Type B pancreatic cell (in vitro differentiated cells): ENCODE measurements at regions not wholly inside any gene's neighbourhood (a gene's known extent, or its start where the extent isn't known, plus 50 kb on each side); places are given as distances from the start of the nearest gene placed in this dataset.

Experiments used
- DNase-seq: peaks from one replicate; pipeline ENCODE4 v3.0.0; 2021; ENCODE audit warnings: mixed read lengths; ENCODE audit not compliant: unreplicated experiment; ENCODE audit errors: extremely low spot score
- H3K27ac Mint-ChIP-seq: 2 replicates; pipeline ENCODE4 v1.8.0; 2021; ENCODE audit warnings: mild to moderate bottlenecking, mixed read lengths
- H3K27me3 Mint-ChIP-seq: 2 replicates; pipeline ENCODE4 v1.8.0; 2021; ENCODE audit warnings: mixed read lengths
- H3K36me3 Mint-ChIP-seq: 2 replicates; pipeline ENCODE4 v1.8.0; 2021; ENCODE audit warnings: mixed read lengths
- H3K4me1 Mint-ChIP-seq: one replicate; pipeline ENCODE4 v1.8.0; 2021; ENCODE audit warnings: mixed read lengths; ENCODE audit not compliant: unreplicated experiment
- H3K4me3 Mint-ChIP-seq: 2 replicates; pipeline ENCODE4 v1.8.0; 2021; ENCODE audit warnings: mild to moderate bottlenecking, mixed read lengths
- H3K9me3 Mint-ChIP-seq: 2 replicates; pipeline ENCODE4 v1.8.0; 2021; ENCODE audit warnings: mixed read lengths
- TF ChIP-seq, protein P1 (sequence below): fragments of 200-600 bp; sonication (generic); conservative IDR thresholded peaks from 2 replicates; pipeline ENCODE4 v1.5.0; 2021; ENCODE audit warnings: antibody characterized with exemption, mild to moderate bottlenecking

- H3K27me3 Mint-ChIP-seq, result no peaks in the 10 kb centered on the region
- no peak for DNase-seq
- TF ChIP-seq, protein P1, sequence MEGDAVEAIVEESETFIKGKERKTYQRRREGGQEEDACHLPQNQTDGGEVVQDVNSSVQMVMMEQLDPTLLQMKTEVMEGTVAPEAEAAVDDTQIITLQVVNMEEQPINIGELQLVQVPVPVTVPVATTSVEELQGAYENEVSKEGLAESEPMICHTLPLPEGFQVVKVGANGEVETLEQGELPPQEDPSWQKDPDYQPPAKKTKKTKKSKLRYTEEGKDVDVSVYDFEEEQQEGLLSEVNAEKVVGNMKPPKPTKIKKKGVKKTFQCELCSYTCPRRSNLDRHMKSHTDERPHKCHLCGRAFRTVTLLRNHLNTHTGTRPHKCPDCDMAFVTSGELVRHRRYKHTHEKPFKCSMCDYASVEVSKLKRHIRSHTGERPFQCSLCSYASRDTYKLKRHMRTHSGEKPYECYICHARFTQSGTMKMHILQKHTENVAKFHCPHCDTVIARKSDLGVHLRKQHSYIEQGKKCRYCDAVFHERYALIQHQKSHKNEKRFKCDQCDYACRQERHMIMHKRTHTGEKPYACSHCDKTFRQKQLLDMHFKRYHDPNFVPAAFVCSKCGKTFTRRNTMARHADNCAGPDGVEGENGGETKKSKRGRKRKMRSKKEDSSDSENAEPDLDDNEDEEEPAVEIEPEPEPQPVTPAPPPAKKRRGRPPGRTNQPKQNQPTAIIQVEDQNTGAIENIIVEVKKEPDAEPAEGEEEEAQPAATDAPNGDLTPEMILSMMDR, result no peak
- no peak overlapping the region for H3K4me3 Mint-ChIP-seq
- no peak overlapping the region for H3K27ac Mint-ChIP-seq
- H3K4me1 Mint-ChIP-seq, result peaks cover 6% of the 10 kb centered on the region
- H3K9me3 Mint-ChIP-seq, result no peaks in the 10 kb centered on the region
- no peaks in the 10 kb centered on the region for H3K36me3 Mint-ChIP-seq
These were observed 942.2 kb downstream of the CNTNAP5 start for GRCh38 chr2:124967325-124967724.

- Mint-ChIP-seq H3K36me3 (no peaks in the 10 kb centered on the region), H3K4me3 (no peak overlapping the region), H3K27ac (no peak overlapping the region), H3K4me1 (peaks cover 6% of the 10 kb centered on the region), H3K27me3 (no peaks in the 10 kb centered on the region), H3K9me3 (no peaks in the 10 kb centered on the region)
- TF ChIP-seq, protein P1, result no peak
- no peak for DNase-seq
These were observed 944.9 kb downstream of the CNTNAP5 start for GRCh38 chr2:124970030-124970429.

- DNase-seq, result no peak
- Mint-ChIP-seq H3K36me3 (no peaks in the 10 kb centered on the region), H3K9me3 (no peaks in the 10 kb centered on the region), H3K4me3 (no peak overlapping the region), H3K27me3 (no peaks in the 10 kb centered on the region), H3K4me1 (no peaks in the 10 kb centered on the region), H3K27ac (no peak overlapping the region)
- TF ChIP-seq, protein P1, result no peak
These were observed 948.3 kb downstream of the CNTNAP5 start for GRCh38 chr2:124973396-124973795.

DNA sequence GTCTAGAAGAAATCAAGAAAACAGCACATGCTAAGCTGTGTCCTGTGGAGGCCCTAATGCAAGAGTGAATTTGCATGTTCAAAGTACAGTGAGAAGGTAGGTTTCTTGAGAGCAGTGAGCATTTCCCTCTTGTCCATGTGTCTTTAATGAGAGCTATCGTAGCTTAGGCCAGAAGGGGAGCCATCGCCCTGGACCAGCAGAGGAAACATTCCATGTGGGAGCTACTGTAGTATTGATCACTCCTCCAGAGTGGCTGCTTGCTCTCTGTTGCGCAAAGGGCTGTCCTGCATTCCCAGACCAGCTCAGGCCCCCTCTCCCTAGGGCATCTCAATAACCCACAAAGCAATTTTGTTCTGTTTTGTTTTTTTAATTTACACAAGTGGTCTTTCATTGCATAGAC, 950.1 kb downstream of the CNTNAP5 start:
- Mint-ChIP-seq H3K9me3 (no peaks in the 10 kb centered on the region), H3K36me3 (no peaks in the 10 kb centered on the region), H3K27ac (no peak overlapping the region), H3K4me3 (no peak overlapping the region), H3K4me1 (no peaks in the 10 kb centered on the region), H3K27me3 (no peaks in the 10 kb centered on the region)
- TF ChIP-seq, protein P1, result no peak
- DNase-seq, result no peak

DNA sequence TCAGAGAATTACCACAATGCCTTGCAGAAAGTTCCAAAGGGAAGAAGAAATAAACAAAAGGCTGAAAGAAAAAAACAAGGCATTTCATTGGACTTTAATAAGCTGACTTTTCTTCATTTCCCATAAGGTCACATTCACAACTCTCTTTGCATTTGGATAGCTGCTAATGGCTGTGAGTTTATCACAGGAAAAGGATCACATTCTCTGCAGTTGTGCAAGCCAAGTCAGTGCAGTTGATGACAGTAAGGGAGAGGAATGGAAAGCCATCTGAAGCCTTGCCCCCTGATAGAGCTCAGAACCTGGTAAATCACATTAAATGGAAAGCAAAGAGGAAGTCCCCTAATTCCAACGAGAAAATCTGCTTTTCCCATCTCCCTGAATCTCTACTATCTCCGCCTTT, 950.6 kb downstream of the CNTNAP5 start:
- TF ChIP-seq, protein P1, result no peak
- Mint-ChIP-seq H3K36me3 (no peaks in the 10 kb centered on the region), H3K4me1 (no peaks in the 10 kb centered on the region), H3K9me3 (no peaks in the 10 kb centered on the region), H3K27ac (no peak overlapping the region), H3K4me3 (no peak overlapping the region), H3K27me3 (no peaks in the 10 kb centered on the region)
- DNase-seq, result no peak

GRCh38 chr2:124978597-124978996, 953.5 kb downstream of the CNTNAP5 start:
- Mint-ChIP-seq H3K27me3 (no peaks in the 10 kb centered on the region), H3K9me3 (no peaks in the 10 kb centered on the region), H3K27ac (no peak overlapping the region), H3K36me3 (no peaks in the 10 kb centered on the region), H3K4me1 (no peaks in the 10 kb centered on the region), H3K4me3 (no peak overlapping the region)
- DNase-seq, result no peak
- TF ChIP-seq, protein P1, result no peak
